MM.1S (cell line): ENCODE measurements at regions not wholly inside any gene's neighbourhood (a gene's known extent, or its start where the extent isn't known, plus 50 kb on each side); places are given as distances from the start of the nearest gene placed in this dataset.

Experiments used
- DNase-seq: peaks from one replicate; pipeline ENCODE4 v3.0.0-alpha.2; 2015
- H2AFZ ChIP-seq: fragments of 300-600 bp; sonication (generic); 2 replicates; pipeline ENCODE4 v1.6.0; 2016; ENCODE audit warnings: antibody characterized with exemption, low read length
- H3F3A ChIP-seq: fragments of 300-600 bp; sonication (generic); 2 replicates; pipeline ENCODE4 v1.6.1; 2016; ENCODE audit warnings: mild to moderate bottlenecking, antibody characterized with exemption, low read length, moderate library complexity, mixed read lengths; ENCODE audit not compliant: insufficient read depth
- H3K27ac ChIP-seq: fragments of 300-600 bp; sonication (generic); 2 replicates; pipeline ENCODE4 v1.5.1; 2016; ENCODE audit warnings: mild to moderate bottlenecking, low read length
- H3K27me3 ChIP-seq: fragments of 300-600 bp; sonication (generic); replicated peaks from 2 replicates; pipeline ENCODE4 v1.6.0; 2016; ENCODE audit warnings: low read length; ENCODE audit not compliant: insufficient read depth
- H3K36me3 ChIP-seq: fragments of 300-600 bp; sonication (generic); replicated peaks from 2 replicates; pipeline ENCODE4 v1.6.1; 2016; ENCODE audit warnings: mild to moderate bottlenecking, low read length, mixed read lengths; ENCODE audit not compliant: insufficient read depth
- H3K4me1 ChIP-seq: fragments of 300-600 bp; sonication (generic); 2 replicates; pipeline ENCODE4 v1.6.1; 2016; ENCODE audit warnings: low read length, mixed read lengths
- H3K4me2 ChIP-seq: fragments of 300-600 bp; sonication (generic); 2 replicates; pipeline ENCODE4 v1.6.0; 2016; ENCODE audit warnings: low read depth, low read length
- H3K4me3 ChIP-seq: fragments of 300-600 bp; sonication (generic); 2 replicates; pipeline ENCODE4 v1.5.1; 2016; ENCODE audit warnings: low read length, mixed read lengths
- H3K79me2 ChIP-seq: fragments of 300-600 bp; sonication (generic); 2 replicates; pipeline ENCODE4 v1.6.1; 2016; ENCODE audit warnings: mixed run types, low read length, mixed read lengths
- H3K9ac ChIP-seq: fragments of 300-600 bp; sonication (generic); 2 replicates; pipeline ENCODE4 v1.6.1; 2016; ENCODE audit warnings: low read length, mixed read lengths
- H3K9me2 ChIP-seq: fragments of 300-600 bp; sonication (generic); replicated peaks from 2 replicates; pipeline ENCODE4 v1.6.1; 2016; ENCODE audit warnings: mild to moderate bottlenecking, low read length, mixed read lengths; ENCODE audit not compliant: insufficient read depth
- H3K9me3 ChIP-seq: fragments of 300-600 bp; sonication (generic); replicated peaks from 2 replicates; pipeline ENCODE4 v1.6.1; 2016; ENCODE audit warnings: mild to moderate bottlenecking, low read length, mixed read lengths; ENCODE audit not compliant: insufficient read depth
- H4K20me1 ChIP-seq: fragments of 300-600 bp; sonication (generic); 2 replicates; pipeline ENCODE4 v1.6.1; 2016; ENCODE audit warnings: mild to moderate bottlenecking, low read length, moderate library complexity, mixed read lengths; ENCODE audit not compliant: insufficient read depth
- CTCF ChIP-seq: fragments of 300-600 bp; sonication (generic); IDR thresholded peaks from 2 replicates; pipeline ENCODE4 v1.5.1; 2016; ENCODE audit warnings: antibody characterized with exemption, low read length, mixed read lengths
- EZH2 ChIP-seq: fragments of 300-600 bp; sonication (generic); optimal IDR thresholded peaks from 2 replicates; pipeline ENCODE3; 2017; ENCODE audit warnings: low read depth, mild to moderate bottlenecking, antibody characterized with exemption, low read length, mixed read lengths
- EZH2phosphoT487 ChIP-seq: fragments of 300-600 bp; sonication (generic); IDR thresholded peaks from 2 replicates; pipeline ENCODE4 v1.6.1; 2018; ENCODE audit warnings: antibody characterized with exemption, low read length

- no peaks in the 10 kb centered on the region for H3K79me2 ChIP-seq
- H3K27ac ChIP-seq, result no peak overlapping the region
- no peaks in the 10 kb centered on the region for H3K9me3 ChIP-seq
- no peaks in the 10 kb centered on the region for H3K9me2 ChIP-seq
- H3K4me1 ChIP-seq, result no peaks in the 10 kb centered on the region
- H2AFZ ChIP-seq, result no peak overlapping the region
- H3K9ac ChIP-seq, result no peak overlapping the region
- no peak for TF ChIP-seq EZH2
- no peak for TF ChIP-seq EZH2phosphoT487
- TF ChIP-seq CTCF, result no peak
- no peak for DNase-seq
- H3F3A ChIP-seq, result no peaks in the 10 kb centered on the region
- no peaks in the 10 kb centered on the region for H3K36me3 ChIP-seq
- no peaks in the 10 kb centered on the region for H3K27me3 ChIP-seq
- no peak overlapping the region for H3K4me2 ChIP-seq
- no peaks in the 10 kb centered on the region for H4K20me1 ChIP-seq
- H3K4me3 ChIP-seq, result no peak overlapping the region
Measured at GRCh38 chr13:36493046-36493445, 60.8 kb downstream of the CCNA1 start.

GRCh38 chr13:36495431-36495830 is 63.1 kb downstream of the CCNA1 start:
- TF ChIP-seq CTCF, result no peak
- no peak overlapping the region for H3K4me2 ChIP-seq
- no peaks in the 10 kb centered on the region for H3K36me3 ChIP-seq
- no peak overlapping the region for H3K4me3 ChIP-seq
- H3K27ac ChIP-seq, result no peak overlapping the region
- no peak for DNase-seq
- H3K9ac ChIP-seq, result no peak overlapping the region
- no peaks in the 10 kb centered on the region for H3K9me3 ChIP-seq
- no peaks in the 10 kb centered on the region for H3K4me1 ChIP-seq
- H3K9me2 ChIP-seq, result no peaks in the 10 kb centered on the region
- no peaks in the 10 kb centered on the region for H3F3A ChIP-seq
- H3K27me3 ChIP-seq, result no peaks in the 10 kb centered on the region
- H4K20me1 ChIP-seq, result no peaks in the 10 kb centered on the region
- no peaks in the 10 kb centered on the region for H3K79me2 ChIP-seq
- H2AFZ ChIP-seq, result no peak overlapping the region

GRCh38 chr13:36509369-36509768 is 77.1 kb downstream of the CCNA1 start:
- no peak overlapping the region for H3K4me3 ChIP-seq
- no peak for DNase-seq
- H3K9me2 ChIP-seq, result no peaks in the 10 kb centered on the region
- TF ChIP-seq CTCF (no peak), EZH2phosphoT487 (no peak), EZH2 (no peak)
- no peaks in the 10 kb centered on the region for H3K36me3 ChIP-seq
- H3K4me1 ChIP-seq, result peaks cover 12% of the 10 kb centered on the region; the same call in 1 of the 2 replicates
- H3F3A ChIP-seq, result peaks cover 3% of the 10 kb centered on the region; the same call in 1 of the 2 replicates
- H4K20me1 ChIP-seq, result no peaks in the 10 kb centered on the region
- no peak overlapping the region for H3K4me2 ChIP-seq
- no peak overlapping the region for H3K9ac ChIP-seq
- H2AFZ ChIP-seq, result no peak overlapping the region
- H3K79me2 ChIP-seq, result no peaks in the 10 kb centered on the region
- no peaks in the 10 kb centered on the region for H3K9me3 ChIP-seq
- H3K27ac ChIP-seq, result no peak overlapping the region
- no peaks in the 10 kb centered on the region for H3K27me3 ChIP-seq
